IMR-90 (cell line): ENCODE measurements at regions not wholly inside any gene's neighbourhood (a gene's known extent, or its start where the extent isn't known, plus 50 kb on each side); places are given as distances from the start of the nearest gene placed in this dataset.

ENCODE experiments used
- POLR2A ChIP-seq: IDR thresholded peaks from 2 replicates; pipeline ENCODE4 v1.6.1; 2012; ENCODE audit warnings: mild to moderate bottlenecking, low read depth, low read length
- TF ChIP-seq, protein P1 (sequence below): conservative IDR thresholded peaks from 2 replicates; pipeline ENCODE4 v1.5.1; 2012; ENCODE audit warnings: mild to moderate bottlenecking, low read depth, low read length, improper control_type of control experiment

DNA sequence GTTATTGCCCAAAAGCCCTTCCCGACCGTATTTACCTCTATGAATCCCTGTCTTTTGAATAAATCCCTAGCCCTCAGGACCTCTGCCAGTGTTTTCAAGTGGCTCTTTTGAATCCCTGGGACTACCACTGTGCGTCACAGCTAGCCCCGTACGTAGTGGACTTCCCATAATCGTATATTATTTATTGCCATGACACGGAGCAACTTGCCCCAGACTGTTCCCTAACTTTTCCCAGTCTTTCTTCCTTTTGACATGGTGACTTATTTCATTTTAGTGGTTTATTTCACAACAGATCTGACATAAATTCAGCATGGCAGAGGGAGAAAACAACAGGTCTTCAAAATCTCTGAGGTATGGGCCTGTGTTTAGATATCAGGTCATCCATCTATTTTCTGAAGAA, 318.6 kb upstream of the KLF6 start:
- TF ChIP-seq, protein P1, sequence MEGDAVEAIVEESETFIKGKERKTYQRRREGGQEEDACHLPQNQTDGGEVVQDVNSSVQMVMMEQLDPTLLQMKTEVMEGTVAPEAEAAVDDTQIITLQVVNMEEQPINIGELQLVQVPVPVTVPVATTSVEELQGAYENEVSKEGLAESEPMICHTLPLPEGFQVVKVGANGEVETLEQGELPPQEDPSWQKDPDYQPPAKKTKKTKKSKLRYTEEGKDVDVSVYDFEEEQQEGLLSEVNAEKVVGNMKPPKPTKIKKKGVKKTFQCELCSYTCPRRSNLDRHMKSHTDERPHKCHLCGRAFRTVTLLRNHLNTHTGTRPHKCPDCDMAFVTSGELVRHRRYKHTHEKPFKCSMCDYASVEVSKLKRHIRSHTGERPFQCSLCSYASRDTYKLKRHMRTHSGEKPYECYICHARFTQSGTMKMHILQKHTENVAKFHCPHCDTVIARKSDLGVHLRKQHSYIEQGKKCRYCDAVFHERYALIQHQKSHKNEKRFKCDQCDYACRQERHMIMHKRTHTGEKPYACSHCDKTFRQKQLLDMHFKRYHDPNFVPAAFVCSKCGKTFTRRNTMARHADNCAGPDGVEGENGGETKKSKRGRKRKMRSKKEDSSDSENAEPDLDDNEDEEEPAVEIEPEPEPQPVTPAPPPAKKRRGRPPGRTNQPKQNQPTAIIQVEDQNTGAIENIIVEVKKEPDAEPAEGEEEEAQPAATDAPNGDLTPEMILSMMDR, result no peak
- no peak for TF ChIP-seq POLR2A
